Astrocyte of the cerebellum (primary cell): ENCODE measurements at regions not wholly inside any gene's neighbourhood (a gene's known extent, or its start where the extent isn't known, plus 50 kb on each side); places are given as distances from the start of the nearest gene placed in this dataset.

Source experiments
- DNase-seq: peaks from one replicate; pipeline ENCODE4 v3.0.0-alpha.2; 2011; ENCODE audit warnings: low read depth
- H3K4me3 ChIP-seq: 2 replicates; pipeline ENCODE4 v1.5.1; 2011; ENCODE audit warnings: mild to moderate bottlenecking, low read depth, low read length, moderate library complexity
- CTCF ChIP-seq: IDR thresholded peaks from 2 replicates; pipeline ENCODE4 v1.5.1; 2012; ENCODE audit warnings: low read length, low read depth, moderate library complexity, mild to moderate bottlenecking; ENCODE audit errors: missing control alignments
- in situ Hi-C: cut with HindIII; loops from 2 replicates; pipeline ENCODE4 v1.10.0; 2017; ENCODE audit warnings: low sequenced_read_pairs

- no peak overlapping the region for H3K4me3 ChIP-seq
- no peak for TF ChIP-seq CTCF
- in situ Hi-C loops = no loop called here
- DNase-seq = no peak
These were observed 317.9 kb upstream of the ZNF32 start for GRCh38 chr10:43966571-43966965.

GRCh38 chr10:43965918-43966570, 317.4 kb upstream of the ZNF32 start:
- TF ChIP-seq CTCF = no peak

GRCh38 chr10:43965033-43965917, 316.6 kb upstream of the ZNF32 start:
- in situ Hi-C loops = no loop called here
- no peak for TF ChIP-seq CTCF
- peak; percentile 46 for DNase-seq
- H3K4me3 ChIP-seq = no peak overlapping the region

More at GRCh38 chr10:43965918-43966570, 317.4 kb upstream of the ZNF32 start:
- in situ Hi-C loops = no loop called here
- no peak for DNase-seq
- H3K4me3 ChIP-seq = no peak overlapping the region

GRCh38 chr10:43964486-43964885, 315.8 kb upstream of the ZNF32 start:
- in situ Hi-C loops = no loop called here
- no peak for DNase-seq
- H3K4me3 ChIP-seq = no peak overlapping the region
- TF ChIP-seq CTCF = no peak

DNA sequence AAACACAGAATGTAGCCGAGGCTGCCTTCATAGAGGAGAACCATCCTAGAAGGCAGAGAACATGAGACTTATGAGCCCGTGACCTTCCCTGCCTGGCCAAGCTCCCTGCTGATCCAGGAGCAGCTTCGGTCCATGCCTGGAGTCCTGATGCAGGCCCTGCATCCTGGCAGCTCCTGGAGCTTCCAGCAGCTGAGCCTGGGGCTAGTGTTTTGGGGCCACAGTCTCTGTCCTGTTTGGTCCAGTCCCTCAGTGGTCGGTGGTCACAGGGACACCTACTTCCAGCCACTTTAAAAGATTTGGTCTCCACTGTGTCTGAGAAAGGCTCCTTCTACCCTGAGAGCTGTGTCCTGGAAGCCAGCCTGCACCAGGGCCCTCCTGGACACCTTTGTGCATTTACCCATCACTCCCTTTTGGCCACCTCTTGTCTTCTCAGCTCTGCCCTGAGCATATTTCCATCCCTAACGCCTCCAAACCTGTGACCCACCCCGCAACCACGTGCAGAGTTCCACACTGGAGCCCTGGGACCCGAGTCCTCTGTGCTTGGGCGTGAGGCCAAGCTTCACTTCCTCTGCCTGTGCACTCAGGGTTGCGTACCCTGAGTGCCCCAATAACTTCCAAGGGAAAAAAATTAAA, 315.2 kb upstream of the ZNF32 start:
- no peak for TF ChIP-seq CTCF
- in situ Hi-C loops = no loop called here
- no peak overlapping the region for H3K4me3 ChIP-seq
- DNase-seq = no peak

- in situ Hi-C loops = no loop called here
- H3K4me3 ChIP-seq = no peak overlapping the region
- DNase-seq = no peak
- TF ChIP-seq CTCF = no peak
These were observed 314.7 kb upstream of the ZNF32 start for GRCh38 chr10:43963379-43963778.
